Ovary (tissue), 7 donors: ENCODE measurements at regions not wholly inside any gene's neighbourhood (a gene's known extent, or its start where the extent isn't known, plus 50 kb on each side); places are given as distances from the start of the nearest gene placed in this dataset.

Experiments used
- DNase-seq, 5 donors: peaks; one replicate each; pipeline ENCODE4 v3.0.0-alpha.2; 2019 to 2020
- H3K27ac ChIP-seq, 2 donors: fragments of 200-600 bp; one replicate each; pipeline versions ENCODE4 v1.5.1 to v1.8.0; 2019 to 2022
- H3K27me3 ChIP-seq: fragments of 200-600 bp; one replicate; pipeline ENCODE4 v1.8.0; 2022
- H3K36me3 ChIP-seq: fragments of 200-600 bp; sonication (generic); one replicate; pipeline ENCODE4 v1.5.1; 2019
- H3K4me1 ChIP-seq: one replicate; pipeline ENCODE4 v1.8.1; 2013; ENCODE audit warnings: mild to moderate bottlenecking, moderate library complexity; ENCODE audit not compliant: insufficient read depth
- H3K4me3 ChIP-seq: fragments of 200-600 bp; sonication (generic); one replicate; pipeline ENCODE4 v1.5.1; 2017
- H3K9me3 ChIP-seq, 2 donors: fragments of 200-600 bp in 1 of 2; sonication (generic) in 1 of 2; one replicate each; pipeline versions ENCODE4 v1.5.1 to v1.8.1; 2013 to 2019; ENCODE audit warnings: mild to moderate bottlenecking in 1 of 2, moderate library complexity in 1 of 2
- CTCF ChIP-seq, 3 donors: fragments of 450-650 bp in 2 of 3; fragments of 200-600 bp in 1 of 3; IDR thresholded peaks; one replicate each; pipeline versions ENCODE4 v1.5.1 to v1.8.0; 2016 to 2022; ENCODE audit warnings: antibody characterized with exemption in 3 of 3, mild to moderate bottlenecking in 1 of 3
- EP300 ChIP-seq: sonication (generic); formaldehyde crosslinking; IDR thresholded peaks from one replicate; pipeline ENCODE4 v1.6.1; 2017; ENCODE audit warnings: antibody characterized with exemption
- POLR2A ChIP-seq: fragments of 450-650 bp; IDR thresholded peaks from one replicate; pipeline ENCODE4 v1.6.1; 2017; ENCODE audit warnings: antibody characterized with exemption, mild to moderate bottlenecking, moderate library complexity
- WGBS, 3 donors: extraction: QIAGEN DNeasy Blood & Tissue Kit in 1 of 3; methylation state at CpG; one replicate each; pipeline versions ENCODE4 v1.1.5 to v1.1.7; 2013 to 2017; 5-methylcytosine and 5-hydroxymethylcytosine counted together
- intact Hi-C, 4 donors: fragments of 100-400 bp; cut with DNase I; formaldehyde crosslinking; loops; one replicate each; pipeline versions ENCODE4 v1.11.0 to v1.15.1; 2022 to 2023
- donor health status: DM: no; HTN: no; CAD: no; lungs with moderate emphysema.
- donor health status: DM: no; HTN: no; CAD: no.
- donor health status: Bipolar disorder and iron deficiency.
- donor health status: DM: no; HTN: no; CAD: no.
- donor health status: DM: yes; HTN: yes; CAD: no.

GRCh38 chr18:8978394-8978793 is 124.1 kb upstream of the NDUFV2 start:
- TF ChIP-seq EP300 (no peak), CTCF (IDR thresholded peaks at IDR 0.05) (no peak), POLR2A (no peak)
- no peak overlapping the region for H3K4me3 ChIP-seq
- no peaks in the 10 kb centered on the region for H3K9me3 ChIP-seq
- no peaks in the 10 kb centered on the region for H3K4me1 ChIP-seq
- no peak overlapping the region for H3K27ac ChIP-seq
- 86 to 87% (median 86%) methylated on average over 6 of the region's 6 CpGs for WGBS, 3 donors
- no peaks in the 10 kb centered on the region for H3K27me3 ChIP-seq
- no peaks in the 10 kb centered on the region for H3K36me3 ChIP-seq
- DNase-seq: no peak
- intact Hi-C loops: no loop called here

- TF ChIP-seq POLR2A (no peak), EP300 (no peak), CTCF (IDR thresholded peaks at IDR 0.05) (no peak)
- 91 to 93% (median 92%) methylated on average over 3 of the region's 3 CpGs for WGBS, 3 donors
- Histone ChIP-seq H3K9me3 (no peaks in the 10 kb centered on the region), H3K4me1 (no peaks in the 10 kb centered on the region), H3K27me3 (no peaks in the 10 kb centered on the region), H3K36me3 (no peaks in the 10 kb centered on the region), H3K4me3 (no peak overlapping the region), H3K27ac (no peak overlapping the region)
- intact Hi-C loops: no loop called here
- no peak for DNase-seq
These were observed 123.1 kb upstream of the NDUFV2 start for GRCh38 chr18:8979258-8979988.

GRCh38 chr18:8980496-8980895 is 122.0 kb upstream of the NDUFV2 start:
- Histone ChIP-seq H3K9me3 (no peaks in the 10 kb centered on the region), H3K36me3 (no peaks in the 10 kb centered on the region), H3K4me1 (no peaks in the 10 kb centered on the region), H3K27ac (no peak overlapping the region), H3K4me3 (no peak overlapping the region), H3K27me3 (no peaks in the 10 kb centered on the region)
- intact Hi-C loops: loop anchor here in 2 of 4 donors (5.0 to 10.0 kb wide), 2 partner anchors 278 to 326 kb away; no protein-coding TSS in a partner anchor
- no peak for DNase-seq
- WGBS, 3 donors: 94 to 95% (median 95%) methylated on average over 6 of the region's 6 CpGs
- no peak for TF ChIP-seq CTCF (IDR thresholded peaks at IDR 0.05)
- TF ChIP-seq EP300: no peak
- no peak for TF ChIP-seq POLR2A

GRCh38 chr18:8980918-8981317 is 121.6 kb upstream of the NDUFV2 start:
- TF ChIP-seq EP300 (no peak), CTCF (IDR thresholded peaks at IDR 0.05) (no peak), POLR2A (no peak)
- Histone ChIP-seq H3K27me3 (no peaks in the 10 kb centered on the region), H3K9me3 (no peaks in the 10 kb centered on the region), H3K4me3 (no peak overlapping the region), H3K27ac (no peak overlapping the region), H3K36me3 (no peaks in the 10 kb centered on the region), H3K4me1 (no peaks in the 10 kb centered on the region)
- intact Hi-C loops: loop anchor here in 2 of 4 donors (5.0 to 10.0 kb wide), 2 partner anchors 279 to 326 kb away; no protein-coding TSS in a partner anchor
- no peak for DNase-seq
- 87 to 91% (median 88%) methylated on average over 6 of the region's 6 CpGs for WGBS, 3 donors
